Left ventricle myocardium inferior (tissue), 1 donor: ENCODE measurements at regions not wholly inside any gene's neighbourhood (a gene's known extent, or its start where the extent isn't known, plus 50 kb on each side); places are given as distances from the start of the nearest gene placed in this dataset.

Experiments used
- DNase-seq: peaks from one replicate; pipeline ENCODE4 v3.0.0-alpha.2; 2020
- H3K27ac ChIP-seq: fragments of 200-600 bp; replicated peaks from 2 replicates; pipeline ENCODE4 v1.8.0; 2021
- H3K27me3 ChIP-seq: fragments of 200-600 bp; 2 replicates; pipeline ENCODE4 v1.8.0; 2021; ENCODE audit warnings: low read depth
- H3K36me3 ChIP-seq: fragments of 200-600 bp; 2 replicates; pipeline ENCODE4 v1.8.0; 2021
- H3K4me1 ChIP-seq: fragments of 200-600 bp; 2 replicates; pipeline ENCODE4 v1.8.0; 2021
- H3K4me3 ChIP-seq: fragments of 200-600 bp; 2 replicates; pipeline ENCODE4 v1.8.0; 2021; ENCODE audit warnings: mild to moderate bottlenecking, moderate library complexity
- H3K9me3 ChIP-seq: fragments of 200-600 bp; replicated peaks from 2 replicates; pipeline ENCODE4 v1.8.0; 2021
- intact Hi-C: fragments of 100-400 bp; cut with micrococcal nuclease; formaldehyde crosslinking; loops from one replicate; pipeline ENCODE4 v1.11.0; 2022
- TF ChIP-seq, protein P1 (sequence below): fragments of 200-600 bp; IDR thresholded peaks from 2 replicates; pipeline ENCODE4 v1.8.0; 2021; ENCODE audit warnings: antibody characterized with exemption, mild to moderate bottlenecking, borderline replicate concordance
- donor health status: DM: no; HTN: yes; CAD: no; lungs with severe emphysema.

DNA sequence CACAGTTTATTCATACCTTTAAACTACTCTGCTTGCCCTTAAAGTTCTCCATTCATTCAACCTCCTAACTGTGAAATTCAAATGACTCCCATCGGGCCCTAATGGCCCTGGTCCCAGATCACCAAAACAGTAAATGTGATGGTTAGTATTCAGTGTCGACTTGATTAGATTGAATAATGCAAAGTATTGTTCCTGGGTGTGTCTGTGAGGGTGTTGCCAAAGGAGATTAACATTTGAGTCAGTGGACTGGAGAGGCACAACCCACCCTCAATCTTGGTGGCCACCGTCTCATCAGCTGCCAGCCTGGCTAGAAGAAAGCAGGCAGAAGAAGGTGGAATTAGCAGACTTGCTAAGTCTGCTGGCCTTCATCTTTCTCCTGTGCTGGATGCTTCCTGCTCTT lies 80.1 kb upstream of the PLXNA4 start:
- intact Hi-C loops = no loop called here
- H3K27me3 ChIP-seq = no peaks in the 10 kb centered on the region
- DNase-seq = no peak
- H3K4me3 ChIP-seq = no peak overlapping the region
- peaks cover 13% of the 10 kb centered on the region for H3K4me1 ChIP-seq
- H3K27ac ChIP-seq = no peak overlapping the region
- H3K9me3 ChIP-seq = peaks cover 7% of the 10 kb centered on the region
- TF ChIP-seq, protein P1, sequence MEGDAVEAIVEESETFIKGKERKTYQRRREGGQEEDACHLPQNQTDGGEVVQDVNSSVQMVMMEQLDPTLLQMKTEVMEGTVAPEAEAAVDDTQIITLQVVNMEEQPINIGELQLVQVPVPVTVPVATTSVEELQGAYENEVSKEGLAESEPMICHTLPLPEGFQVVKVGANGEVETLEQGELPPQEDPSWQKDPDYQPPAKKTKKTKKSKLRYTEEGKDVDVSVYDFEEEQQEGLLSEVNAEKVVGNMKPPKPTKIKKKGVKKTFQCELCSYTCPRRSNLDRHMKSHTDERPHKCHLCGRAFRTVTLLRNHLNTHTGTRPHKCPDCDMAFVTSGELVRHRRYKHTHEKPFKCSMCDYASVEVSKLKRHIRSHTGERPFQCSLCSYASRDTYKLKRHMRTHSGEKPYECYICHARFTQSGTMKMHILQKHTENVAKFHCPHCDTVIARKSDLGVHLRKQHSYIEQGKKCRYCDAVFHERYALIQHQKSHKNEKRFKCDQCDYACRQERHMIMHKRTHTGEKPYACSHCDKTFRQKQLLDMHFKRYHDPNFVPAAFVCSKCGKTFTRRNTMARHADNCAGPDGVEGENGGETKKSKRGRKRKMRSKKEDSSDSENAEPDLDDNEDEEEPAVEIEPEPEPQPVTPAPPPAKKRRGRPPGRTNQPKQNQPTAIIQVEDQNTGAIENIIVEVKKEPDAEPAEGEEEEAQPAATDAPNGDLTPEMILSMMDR = no peak
- no peaks in the 10 kb centered on the region for H3K36me3 ChIP-seq

DNA sequence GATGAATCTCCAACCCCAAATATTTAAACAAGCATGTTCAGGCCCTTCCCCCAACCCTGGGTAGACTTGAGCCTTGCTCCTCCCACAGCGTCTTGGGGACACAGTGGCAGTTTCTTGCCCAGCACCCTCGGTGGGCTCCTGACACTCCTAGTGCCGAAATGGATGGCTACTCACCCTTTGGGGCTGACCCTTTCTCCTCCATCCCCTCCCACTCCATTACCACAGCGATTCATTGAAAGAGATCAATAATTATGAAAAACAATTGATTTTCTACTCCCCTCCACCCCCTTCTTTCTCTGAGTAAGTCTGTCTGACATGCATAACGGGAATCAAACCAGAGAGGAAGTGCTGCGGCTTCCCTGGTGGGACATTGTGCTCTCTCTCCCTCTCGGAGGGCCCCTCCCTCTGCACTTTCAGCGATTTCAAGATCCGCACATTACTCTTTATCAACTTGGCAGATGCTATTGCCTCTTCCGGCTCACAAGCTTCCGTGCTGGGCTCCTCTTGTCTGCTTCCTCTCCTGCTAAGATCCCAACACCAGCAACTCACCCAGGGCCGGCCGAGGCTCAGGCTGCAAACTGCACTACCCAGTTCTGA lies 79.0 kb upstream of the PLXNA4 start:
- H3K4me1 ChIP-seq = peaks cover 13% of the 10 kb centered on the region
- TF ChIP-seq, protein P1 = no peak
- H3K27me3 ChIP-seq = no peaks in the 10 kb centered on the region
- H3K4me3 ChIP-seq = peak overlapping the region; percentile 33
- peak; percentile 33 for DNase-seq
- no peaks in the 10 kb centered on the region for H3K36me3 ChIP-seq
- peak overlapping the region; percentile 31 for H3K27ac ChIP-seq
- intact Hi-C loops = no loop called here
- H3K9me3 ChIP-seq = peaks cover 7% of the 10 kb centered on the region

DNA sequence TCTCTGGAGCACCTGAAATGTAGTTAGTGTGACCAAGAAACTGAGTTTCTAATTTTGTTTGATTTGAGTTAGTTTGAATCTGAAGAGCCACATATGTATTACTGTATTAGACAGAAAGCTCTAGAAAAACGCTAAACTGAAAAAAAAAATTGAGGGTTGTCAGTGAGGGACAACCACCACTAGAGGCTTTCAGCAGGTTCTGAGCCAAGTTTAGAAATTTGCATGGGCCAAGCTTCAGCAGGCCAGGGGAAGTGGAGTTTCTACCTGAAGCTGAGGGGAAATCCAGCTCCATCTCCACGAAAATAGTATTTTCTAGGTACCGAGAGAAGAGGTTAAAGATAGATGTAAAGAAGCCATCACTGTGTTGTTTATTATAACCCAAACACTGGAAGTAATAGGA lies 77.9 kb upstream of the PLXNA4 start:
- H3K9me3 ChIP-seq = peaks cover 7% of the 10 kb centered on the region

DNA sequence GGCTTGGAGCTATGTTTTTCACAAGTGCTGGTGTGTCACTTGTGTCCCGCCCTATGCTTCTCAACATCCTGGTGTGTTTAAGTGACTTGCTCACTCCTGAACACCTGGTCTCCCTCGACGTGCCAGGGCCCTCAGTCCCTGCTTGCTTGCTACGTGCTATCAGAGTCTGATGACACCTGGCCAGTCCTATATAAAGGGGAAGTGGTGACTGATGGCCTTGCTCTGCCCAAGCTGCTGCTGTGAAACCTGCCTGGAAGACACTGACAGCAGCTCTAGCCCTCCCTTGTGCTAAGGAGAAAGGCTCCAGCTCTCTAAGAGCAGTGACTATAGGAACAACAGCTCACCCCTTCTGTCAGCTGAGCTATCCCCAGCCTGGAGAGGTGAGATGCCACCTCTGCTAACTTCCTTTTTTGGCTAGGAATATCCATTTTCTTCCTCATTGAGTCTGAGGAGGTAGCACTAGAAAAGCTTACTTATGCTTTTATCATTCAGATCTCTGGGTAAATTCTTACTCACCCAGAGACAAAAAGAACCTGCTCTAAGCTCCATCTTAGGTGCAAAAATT lies 77.2 kb upstream of the PLXNA4 start:
- no peak for DNase-seq
- H3K9me3 ChIP-seq = peaks cover 7% of the 10 kb centered on the region
- intact Hi-C loops = no loop called here

More for the DNA sequence above, 77.9 kb upstream of the PLXNA4 start:
- Histone ChIP-seq H3K4me3 (no peak overlapping the region), H3K27ac (no peak overlapping the region), H3K36me3 (no peaks in the 10 kb centered on the region), H3K4me1 (peaks cover 13% of the 10 kb centered on the region), H3K27me3 (peaks cover 5% of the 10 kb centered on the region)
- TF ChIP-seq, protein P1 = peak; percentile 34
- intact Hi-C loops = no loop called here
- no peak for DNase-seq

DNA sequence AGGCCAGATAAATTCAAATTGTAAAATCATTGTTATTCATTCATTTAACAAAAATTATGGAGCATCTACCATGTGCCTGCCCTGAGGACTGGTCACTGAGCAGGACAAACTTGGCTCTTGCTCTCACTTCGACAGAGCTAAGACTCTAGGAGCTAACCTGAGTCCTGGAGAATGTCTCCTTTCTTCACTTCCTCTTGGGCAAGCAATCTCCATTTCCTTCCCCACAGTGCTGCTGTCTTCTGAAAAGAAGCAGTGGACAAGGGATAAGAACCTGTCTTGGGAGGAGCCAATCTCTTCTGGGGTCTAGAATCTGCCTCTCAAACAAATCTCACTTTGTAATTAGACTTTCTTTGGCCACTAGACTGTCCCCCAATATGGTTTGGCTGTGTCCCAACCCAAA lies 76.2 kb upstream of the PLXNA4 start:
- H3K4me1 ChIP-seq = peaks cover 13% of the 10 kb centered on the region
- H3K27me3 ChIP-seq = peaks cover 5% of the 10 kb centered on the region
- H3K4me3 ChIP-seq = no peak overlapping the region
- no peaks in the 10 kb centered on the region for H3K36me3 ChIP-seq
- intact Hi-C loops = no loop called here
- H3K27ac ChIP-seq = no peak overlapping the region
- DNase-seq = no peak
- no peaks in the 10 kb centered on the region for H3K9me3 ChIP-seq
- TF ChIP-seq, protein P1 = no peak

More for the DNA sequence above, 77.2 kb upstream of the PLXNA4 start:
- H3K4me3 ChIP-seq = no peak overlapping the region
- peaks cover 5% of the 10 kb centered on the region for H3K27me3 ChIP-seq
- no peaks in the 10 kb centered on the region for H3K36me3 ChIP-seq
- peaks cover 13% of the 10 kb centered on the region for H3K4me1 ChIP-seq
- TF ChIP-seq, protein P1 = no peak
- H3K27ac ChIP-seq = no peak overlapping the region
